OCI-LY3 (cell line): ENCODE measurements at regions not wholly inside any gene's neighbourhood (a gene's known extent, or its start where the extent isn't known, plus 50 kb on each side); places are given as distances from the start of the nearest gene placed in this dataset.
A peak's percentile ranks its signal among the peaks of the same experiment; 100 is the strongest.

ENCODE experiments used
- H2AFZ ChIP-seq: fragments of 200-600, 300-600 bp; shearing (Covaris generic); 2 replicates; pipeline ENCODE4 v1.6.0; 2014; ENCODE audit warnings: antibody characterized with exemption, low read depth, low read length
- H3K27ac ChIP-seq: fragments of 200-600, 300-600 bp; sonication (generic); 2 replicates; pipeline ENCODE4 v1.5.1; 2014; ENCODE audit warnings: mild to moderate bottlenecking, low read length, moderate library complexity, mixed read lengths
- H3K27me3 ChIP-seq: fragments of 200-600, 300-600 bp; sonication (generic); 2 replicates; pipeline ENCODE4 v1.6.1; 2014; ENCODE audit warnings: low read depth, low read length, mixed read lengths
- H3K36me3 ChIP-seq: fragments of 200-600, 300-600 bp; sonication (generic); replicated peaks from 2 replicates; pipeline ENCODE3; 2014; ENCODE audit warnings: low read depth, low read length, mixed read lengths
- H3K4me1 ChIP-seq: fragments of 300-600, 200-600 bp; sonication (generic); 2 replicates; pipeline ENCODE4 v1.6.1; 2014; ENCODE audit warnings: low read length, mixed read lengths
- H3K4me2 ChIP-seq: fragments of 200-600, 300-600 bp; sonication (generic); 2 replicates; pipeline ENCODE4 v1.6.1; 2014; ENCODE audit warnings: low read length, mixed read lengths
- H3K4me3 ChIP-seq: fragments of 300-600, 200-600 bp; sonication (generic); 2 replicates; pipeline ENCODE4 v1.5.1; 2014; ENCODE audit warnings: antibody characterized with exemption, mild to moderate bottlenecking, low read length, moderate library complexity
- H3K79me2 ChIP-seq: fragments of 300-600, 200-600 bp; shearing (Covaris generic); 2 replicates; pipeline ENCODE4 v1.6.1; 2014; ENCODE audit warnings: mild to moderate bottlenecking, low read length, mixed read lengths
- H3K9ac ChIP-seq: fragments of 300-600, 200-600 bp; shearing (Covaris generic); 2 replicates; pipeline ENCODE4 v1.6.0; 2014; ENCODE audit warnings: mild to moderate bottlenecking, low read length, moderate library complexity
- H3K9me3 ChIP-seq: fragments of 200-600, 300-600 bp; shearing (Covaris generic); 2 replicates; pipeline ENCODE4 v1.6.1; 2014; ENCODE audit warnings: low read length, mixed read lengths; ENCODE audit not compliant: insufficient read depth
- H4K20me1 ChIP-seq: fragments of 200-600, 300-600 bp; sonication (generic); 2 replicates; pipeline ENCODE4 v1.6.1; 2016; ENCODE audit warnings: low read length, mixed read lengths; ENCODE audit not compliant: insufficient read depth
- EZH2phosphoT487 ChIP-seq: fragments of 200-600 bp; shearing (Covaris generic); IDR thresholded peaks from 2 replicates; pipeline ENCODE4 v1.6.1; 2018; ENCODE audit warnings: antibody characterized with exemption, mixed run types, low read depth
- TF ChIP-seq, protein P1 (sequence below): fragments of 200-600, 300-600 bp; sonication (generic); IDR thresholded peaks from 2 replicates; pipeline ENCODE4 v1.5.1; 2014; ENCODE audit warnings: antibody characterized with exemption, low read length, low read depth

DNA sequence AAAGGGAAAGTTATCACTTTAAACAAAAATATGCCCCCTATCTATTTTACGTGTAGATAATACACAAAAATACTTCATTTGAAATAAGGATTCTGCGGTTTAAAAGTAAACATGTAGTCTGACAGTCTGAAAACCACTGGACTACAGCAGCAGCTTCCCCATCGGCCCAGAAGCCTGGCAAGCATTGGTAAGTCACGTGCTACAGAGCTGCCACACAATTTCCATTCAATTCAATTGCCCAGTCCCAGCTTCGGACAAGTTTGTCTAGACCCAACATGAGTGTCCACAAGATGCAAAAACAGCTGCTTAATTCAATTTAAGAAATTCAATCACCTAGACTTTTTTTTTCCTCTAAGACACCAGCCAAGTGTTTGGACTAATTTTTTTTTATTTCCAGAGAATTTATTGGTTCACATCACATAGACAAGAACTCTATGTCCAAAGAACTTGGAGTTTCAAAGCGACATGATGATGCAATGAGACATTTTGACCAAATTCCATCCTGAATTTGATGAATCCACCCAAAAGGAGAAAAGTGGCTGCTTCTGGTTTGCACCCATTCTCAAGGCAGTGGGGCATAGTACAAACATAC is 458.9 kb downstream of the COG6 start:
- Histone ChIP-seq H3K4me1 (peaks cover 16% of the 10 kb centered on the region), H3K4me2 (no peak overlapping the region), H3K27ac (no peak overlapping the region), H2AFZ (no peak overlapping the region), H3K9me3 (no peaks in the 10 kb centered on the region), H3K36me3 (no peaks in the 10 kb centered on the region), H3K27me3 (peaks cover 4% of the 10 kb centered on the region; the same call in 1 of the 2 replicates), H3K79me2 (no peaks in the 10 kb centered on the region), H3K9ac (no peak overlapping the region), H3K4me3 (no peak overlapping the region), H4K20me1 (no peaks in the 10 kb centered on the region)
- no peak for TF ChIP-seq EZH2phosphoT487
- TF ChIP-seq, protein P1, sequence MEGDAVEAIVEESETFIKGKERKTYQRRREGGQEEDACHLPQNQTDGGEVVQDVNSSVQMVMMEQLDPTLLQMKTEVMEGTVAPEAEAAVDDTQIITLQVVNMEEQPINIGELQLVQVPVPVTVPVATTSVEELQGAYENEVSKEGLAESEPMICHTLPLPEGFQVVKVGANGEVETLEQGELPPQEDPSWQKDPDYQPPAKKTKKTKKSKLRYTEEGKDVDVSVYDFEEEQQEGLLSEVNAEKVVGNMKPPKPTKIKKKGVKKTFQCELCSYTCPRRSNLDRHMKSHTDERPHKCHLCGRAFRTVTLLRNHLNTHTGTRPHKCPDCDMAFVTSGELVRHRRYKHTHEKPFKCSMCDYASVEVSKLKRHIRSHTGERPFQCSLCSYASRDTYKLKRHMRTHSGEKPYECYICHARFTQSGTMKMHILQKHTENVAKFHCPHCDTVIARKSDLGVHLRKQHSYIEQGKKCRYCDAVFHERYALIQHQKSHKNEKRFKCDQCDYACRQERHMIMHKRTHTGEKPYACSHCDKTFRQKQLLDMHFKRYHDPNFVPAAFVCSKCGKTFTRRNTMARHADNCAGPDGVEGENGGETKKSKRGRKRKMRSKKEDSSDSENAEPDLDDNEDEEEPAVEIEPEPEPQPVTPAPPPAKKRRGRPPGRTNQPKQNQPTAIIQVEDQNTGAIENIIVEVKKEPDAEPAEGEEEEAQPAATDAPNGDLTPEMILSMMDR = no peak

DNA sequence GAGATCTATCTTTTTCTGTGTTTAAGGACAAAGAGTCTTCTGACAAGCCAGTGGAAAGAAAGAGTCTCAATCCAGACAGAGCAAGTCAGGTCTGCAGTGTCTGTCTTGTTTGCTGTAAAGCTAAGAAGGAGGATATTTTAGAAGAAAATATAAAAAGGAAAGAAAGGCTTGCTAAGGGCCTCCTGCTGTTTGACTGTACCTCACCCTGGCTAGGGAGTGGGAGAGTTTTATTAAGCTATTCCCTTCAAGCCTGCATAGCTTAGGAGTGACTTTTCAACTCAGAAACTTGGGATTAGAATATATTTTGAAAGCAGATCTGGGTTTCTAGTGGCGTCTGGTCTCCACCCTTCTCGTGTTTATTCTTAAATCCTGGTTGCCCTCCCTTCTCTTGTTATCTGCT is 460.0 kb downstream of the COG6 start:
- H3K27ac ChIP-seq = no peak overlapping the region
- no peak overlapping the region for H2AFZ ChIP-seq
- no peaks in the 10 kb centered on the region for H3K9me3 ChIP-seq
- peaks cover 10% of the 10 kb centered on the region for H3K4me1 ChIP-seq
- no peaks in the 10 kb centered on the region for H4K20me1 ChIP-seq
- no peak overlapping the region for H3K4me2 ChIP-seq
- no peak overlapping the region for H3K9ac ChIP-seq
- H3K27me3 ChIP-seq = peaks cover 4% of the 10 kb centered on the region; the same call in 1 of the 2 replicates
- TF ChIP-seq EZH2phosphoT487 = no peak
- TF ChIP-seq, protein P1 = no peak
- H3K4me3 ChIP-seq = no peak overlapping the region
- H3K36me3 ChIP-seq = no peaks in the 10 kb centered on the region
- H3K79me2 ChIP-seq = no peaks in the 10 kb centered on the region

DNA sequence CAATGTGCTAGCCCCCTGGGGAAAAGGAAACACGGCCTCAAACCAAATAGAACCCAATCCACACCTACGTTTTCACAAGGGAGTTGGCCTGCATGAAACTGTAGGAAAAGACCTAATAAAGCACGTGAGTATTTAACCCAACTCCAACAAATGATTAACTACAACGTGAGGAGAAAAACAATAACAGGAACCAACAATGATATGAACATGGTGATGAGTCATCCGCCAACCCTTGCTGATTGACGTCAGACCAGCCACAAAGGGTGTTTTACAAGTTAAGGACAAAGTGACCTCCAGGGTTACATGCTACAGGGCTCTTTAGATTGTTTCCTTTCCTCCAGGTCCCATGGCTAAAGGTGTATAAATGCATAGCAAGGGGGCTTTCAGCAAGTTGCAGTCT is 460.5 kb downstream of the COG6 start:
- Histone ChIP-seq H3K9ac (no peak overlapping the region), H3K27me3 (peaks cover 4% of the 10 kb centered on the region; the same call in 1 of the 2 replicates), H3K9me3 (no peaks in the 10 kb centered on the region), H2AFZ (0 out of 2 replicates have a peak overlapping the region, but pooled peaks have one; percentile 22), H4K20me1 (no peaks in the 10 kb centered on the region), H3K27ac (no peak overlapping the region), H3K4me3 (no peak overlapping the region), H3K4me2 (peak overlapping the region; percentile 20), H3K4me1 (peaks cover 10% of the 10 kb centered on the region), H3K36me3 (no peaks in the 10 kb centered on the region), H3K79me2 (no peaks in the 10 kb centered on the region)
- TF ChIP-seq, protein P1 = no peak
- no peak for TF ChIP-seq EZH2phosphoT487

DNA sequence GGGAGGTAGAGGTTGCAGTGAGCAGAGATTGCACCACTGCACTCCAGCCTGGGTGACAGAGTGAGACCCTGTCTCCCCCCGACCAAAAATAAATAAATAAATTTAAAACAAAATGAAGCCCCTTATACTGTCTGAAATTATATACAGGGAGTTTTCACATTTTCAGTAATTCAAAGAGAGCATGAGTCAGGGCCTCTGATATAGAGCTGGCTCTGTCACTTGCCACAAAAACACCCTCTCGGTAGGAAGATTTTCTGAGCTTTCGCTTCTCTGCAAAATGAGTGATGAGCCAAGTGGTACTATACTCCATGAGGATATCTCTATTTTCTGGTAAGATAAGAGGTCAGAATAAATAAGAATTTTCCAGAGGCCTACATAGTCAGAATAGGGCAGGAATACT is 462.9 kb downstream of the COG6 start:
- H3K4me3 ChIP-seq = no peak overlapping the region
- no peak overlapping the region for H3K9ac ChIP-seq
- H3K4me1 ChIP-seq = peaks cover 10% of the 10 kb centered on the region
- H3K27ac ChIP-seq = no peak overlapping the region
- TF ChIP-seq EZH2phosphoT487 = no peak
- TF ChIP-seq, protein P1 = no peak
- H2AFZ ChIP-seq = no peak overlapping the region
- H3K9me3 ChIP-seq = no peaks in the 10 kb centered on the region
- H3K79me2 ChIP-seq = no peaks in the 10 kb centered on the region
- no peaks in the 10 kb centered on the region for H3K27me3 ChIP-seq
- H4K20me1 ChIP-seq = no peaks in the 10 kb centered on the region
- no peaks in the 10 kb centered on the region for H3K36me3 ChIP-seq
- H3K4me2 ChIP-seq = no peak overlapping the region
